NT2/D1 (cell line): ENCODE measurements at regions not wholly inside any gene's neighbourhood (a gene's known extent, or its start where the extent isn't known, plus 50 kb on each side); places are given as distances from the start of the nearest gene placed in this dataset.

ENCODE experiments used
- DNase-seq: peaks from one replicate; pipeline ENCODE4 v3.0.0-alpha.2; 2011; ENCODE audit warnings: low read depth, low spot score
- H3K27me3 ChIP-seq: 2 replicates; pipeline ENCODE4 v1.6.0; 2011; ENCODE audit warnings: mild to moderate bottlenecking; ENCODE audit not compliant: insufficient read length, insufficient read depth
- H3K36me3 ChIP-seq: 2 replicates; pipeline ENCODE4 v1.6.1; 2011; ENCODE audit warnings: mild to moderate bottlenecking, low read length, mixed read lengths; ENCODE audit not compliant: insufficient read depth, insufficient read length
- H3K4me1 ChIP-seq: 2 replicates; pipeline ENCODE4 v1.5.1; 2011; ENCODE audit not compliant: insufficient read depth, insufficient read length
- H3K4me3 ChIP-seq: 2 replicates; pipeline ENCODE4 v1.5.1; 2011; ENCODE audit warnings: low read depth; ENCODE audit not compliant: insufficient read length
- H3K9ac ChIP-seq: 2 replicates; pipeline ENCODE4 v1.6.0; 2011; ENCODE audit warnings: low read depth; ENCODE audit not compliant: insufficient read length
- H3K9me3 ChIP-seq: 2 replicates; pipeline ENCODE4 v1.5.1; 2011; ENCODE audit warnings: mild to moderate bottlenecking, low read length; ENCODE audit not compliant: insufficient read depth
- SUZ12 ChIP-seq: IDR thresholded peaks from 2 replicates; pipeline ENCODE4 v1.6.1; 2011; ENCODE audit not compliant: insufficient read length, insufficient read depth; ENCODE audit errors: extremely low read depth
- YY1 ChIP-seq: IDR thresholded peaks from 2 replicates; pipeline ENCODE4 v1.6.1; 2011; ENCODE audit not compliant: insufficient read length, insufficient read depth
- ZNF274 ChIP-seq: IDR thresholded peaks from 2 replicates; pipeline ENCODE4 v1.6.1; 2011; ENCODE audit warnings: mild to moderate bottlenecking, low read depth, low read length

- Histone ChIP-seq H3K9ac (no peak overlapping the region), H3K4me3 (no peak overlapping the region), H3K36me3 (no peaks in the 10 kb centered on the region), H3K27me3 (no peaks in the 10 kb centered on the region), H3K4me1 (no peaks in the 10 kb centered on the region), H3K9me3 (no peaks in the 10 kb centered on the region)
- DNase-seq = no peak
- TF ChIP-seq ZNF274 (no peak), SUZ12 (no peak), YY1 (no peak)
Observed at GRCh38 chr10:111481866-111482265, 405.0 kb downstream of the ADRA2A start.

- TF ChIP-seq SUZ12 (no peak), ZNF274 (no peak), YY1 (no peak)
- no peaks in the 10 kb centered on the region for H3K27me3 ChIP-seq
- H3K9ac ChIP-seq = no peak overlapping the region
- H3K4me1 ChIP-seq = no peaks in the 10 kb centered on the region
- no peak for DNase-seq
- no peaks in the 10 kb centered on the region for H3K36me3 ChIP-seq
- H3K4me3 ChIP-seq = no peak overlapping the region
- 0 out of 2 replicates have a peak, but pooled peaks cover under 1% of the 10 kb centered on the region for H3K9me3 ChIP-seq
Observed at GRCh38 chr10:111482621-111483216, 405.9 kb downstream of the ADRA2A start.

- DNase-seq = no peak
- H3K9me3 ChIP-seq = peaks cover 15% of the 10 kb centered on the region; the same call in 1 of the 2 replicates
- no peak overlapping the region for H3K4me3 ChIP-seq
- no peak for TF ChIP-seq SUZ12
- no peaks in the 10 kb centered on the region for H3K36me3 ChIP-seq
- H3K9ac ChIP-seq = no peak overlapping the region
- H3K27me3 ChIP-seq = no peaks in the 10 kb centered on the region
- H3K4me1 ChIP-seq = no peaks in the 10 kb centered on the region
Observed at GRCh38 chr10:111485767-111486166, 408.9 kb downstream of the ADRA2A start.

- Histone ChIP-seq H3K4me3 (no peak overlapping the region), H3K9me3 (peaks cover 15% of the 10 kb centered on the region; the same call in 1 of the 2 replicates), H3K27me3 (no peaks in the 10 kb centered on the region), H3K4me1 (no peaks in the 10 kb centered on the region), H3K9ac (no peak overlapping the region), H3K36me3 (no peaks in the 10 kb centered on the region)
- no peak for DNase-seq
- TF ChIP-seq ZNF274 = no peak
- TF ChIP-seq YY1 = no peak
- no peak for TF ChIP-seq SUZ12
Observed at GRCh38 chr10:111486346-111486745, 409.5 kb downstream of the ADRA2A start.

- no peak overlapping the region for H3K9ac ChIP-seq
- H3K4me3 ChIP-seq = no peak overlapping the region
- no peak for TF ChIP-seq ZNF274
- no peak for TF ChIP-seq YY1
- TF ChIP-seq SUZ12 = no peak
- no peak for DNase-seq
- H3K36me3 ChIP-seq = no peaks in the 10 kb centered on the region
- peaks cover 15% of the 10 kb centered on the region; the same call in 1 of the 2 replicates for H3K9me3 ChIP-seq
- H3K4me1 ChIP-seq = no peaks in the 10 kb centered on the region
- no peaks in the 10 kb centered on the region for H3K27me3 ChIP-seq
Observed at GRCh38 chr10:111488668-111489067, 411.8 kb downstream of the ADRA2A start.

- no peak for DNase-seq
- H3K36me3 ChIP-seq = no peaks in the 10 kb centered on the region
- no peak overlapping the region for H3K4me3 ChIP-seq
- no peaks in the 10 kb centered on the region for H3K4me1 ChIP-seq
- TF ChIP-seq SUZ12 (no peak), YY1 (no peak), ZNF274 (no peak)
- no peaks in the 10 kb centered on the region for H3K27me3 ChIP-seq
- peaks cover 15% of the 10 kb centered on the region; the same call in 1 of the 2 replicates for H3K9me3 ChIP-seq
- no peak overlapping the region for H3K9ac ChIP-seq
Observed at GRCh38 chr10:111491154-111491553, 414.3 kb downstream of the ADRA2A start.

GRCh38 chr10:111493024-111493625, 416.3 kb downstream of the ADRA2A start:
- no peak for DNase-seq
- no peak for TF ChIP-seq ZNF274
- no peak for TF ChIP-seq YY1
- TF ChIP-seq SUZ12 = no peak
- Histone ChIP-seq H3K9me3 (peaks cover 11% of the 10 kb centered on the region; the same call in 1 of the 2 replicates), H3K9ac (no peak overlapping the region), H3K36me3 (no peaks in the 10 kb centered on the region), H3K4me3 (no peak overlapping the region), H3K4me1 (no peaks in the 10 kb centered on the region), H3K27me3 (no peaks in the 10 kb centered on the region)

GRCh38 chr10:111498560-111498959, 421.7 kb downstream of the ADRA2A start:
- Histone ChIP-seq H3K4me3 (no peak overlapping the region), H3K36me3 (no peaks in the 10 kb centered on the region), H3K27me3 (no peaks in the 10 kb centered on the region), H3K9me3 (peaks cover under 1% of the 10 kb centered on the region; the same call in 1 of the 2 replicates), H3K9ac (no peak overlapping the region), H3K4me1 (no peaks in the 10 kb centered on the region)
- TF ChIP-seq ZNF274 = no peak
- TF ChIP-seq YY1 = no peak
- TF ChIP-seq SUZ12 = no peak
- no peak for DNase-seq
